ENCODE measurements at regions not wholly inside any gene's neighbourhood (a gene's known extent, or its start where the extent isn't known, plus 50 kb on each side); places are given as distances from the start of the nearest gene placed in this dataset.

DNA sequence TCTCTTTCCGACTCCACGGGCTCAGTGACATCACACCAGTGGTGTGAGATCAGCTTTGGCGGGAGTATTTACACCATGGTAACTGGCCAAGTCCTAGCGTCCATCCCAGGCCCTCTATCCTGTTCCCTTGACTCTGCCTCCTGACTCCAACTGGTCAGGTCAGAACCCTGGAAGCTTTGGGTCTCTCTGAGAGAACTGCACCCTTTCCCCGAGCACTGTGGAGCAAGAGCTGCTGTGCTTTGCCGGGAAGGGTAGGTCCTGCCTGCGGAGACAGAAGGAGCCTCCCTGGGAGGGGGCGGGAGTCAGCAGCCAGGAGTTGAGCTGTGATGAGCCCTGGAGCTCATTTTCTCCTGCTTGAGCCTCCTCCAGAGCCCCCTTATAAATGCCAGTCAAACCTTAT, 212.1 kb upstream of the TNRC6C start:
- no peak for DNase-seq (ENCODE audit: low read depth)

DNA sequence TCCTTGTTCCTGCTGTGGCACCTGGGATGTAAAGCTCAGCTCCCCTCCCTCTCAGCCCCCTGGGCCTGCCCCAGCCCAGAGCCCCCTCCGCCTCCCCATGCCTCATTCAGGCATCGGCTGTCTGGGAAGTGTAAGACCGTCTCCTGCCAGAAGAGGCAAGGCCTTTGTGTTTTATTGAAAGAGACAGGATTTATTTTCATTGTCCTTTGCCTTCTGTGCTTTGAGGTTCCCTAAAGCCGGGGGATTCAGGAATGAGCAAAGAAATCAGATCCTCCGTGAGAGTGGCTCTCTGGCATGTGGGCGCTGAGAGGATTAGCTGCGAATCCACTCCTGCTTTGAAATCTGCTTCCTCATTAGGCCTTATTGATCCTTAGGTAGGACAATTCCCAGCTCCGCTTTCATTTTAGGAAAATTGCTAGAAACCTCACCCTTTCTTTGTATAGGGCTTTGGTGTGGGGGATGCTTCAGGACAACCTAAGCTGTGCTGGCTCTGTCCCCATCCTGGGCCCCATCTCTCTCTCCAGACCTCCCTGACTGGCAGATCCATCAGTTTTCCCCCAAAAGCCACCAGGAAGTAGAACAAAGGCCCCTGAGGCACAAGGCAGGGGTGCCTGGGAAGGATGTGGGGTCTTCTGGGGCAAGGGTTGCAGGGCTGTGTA, 211.5 kb upstream of the TNRC6C start:
- no peak for DNase-seq (ENCODE audit: low read depth)

DNA sequence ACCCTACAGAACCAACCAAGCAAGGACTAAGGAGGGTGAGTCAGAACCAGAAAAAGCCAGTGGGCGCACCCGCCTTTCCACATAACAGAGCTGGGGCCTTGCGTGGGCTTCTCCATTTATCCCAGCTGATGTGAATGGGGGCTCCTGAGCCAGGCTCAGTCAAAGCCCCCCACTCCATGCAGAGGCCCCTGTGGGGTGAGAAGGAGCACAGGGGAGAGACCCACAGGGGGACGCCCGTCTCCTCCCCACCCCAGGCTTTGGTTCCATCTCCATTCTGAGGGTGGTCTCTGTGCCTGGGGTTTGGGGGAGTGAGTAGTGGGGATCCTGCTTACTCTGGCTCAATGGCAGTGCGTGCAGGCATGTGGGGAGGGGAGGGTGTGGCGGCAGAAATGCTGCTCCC, 210.1 kb upstream of the TNRC6C start:
- no peak for DNase-seq (ENCODE audit: low read depth)

DNA sequence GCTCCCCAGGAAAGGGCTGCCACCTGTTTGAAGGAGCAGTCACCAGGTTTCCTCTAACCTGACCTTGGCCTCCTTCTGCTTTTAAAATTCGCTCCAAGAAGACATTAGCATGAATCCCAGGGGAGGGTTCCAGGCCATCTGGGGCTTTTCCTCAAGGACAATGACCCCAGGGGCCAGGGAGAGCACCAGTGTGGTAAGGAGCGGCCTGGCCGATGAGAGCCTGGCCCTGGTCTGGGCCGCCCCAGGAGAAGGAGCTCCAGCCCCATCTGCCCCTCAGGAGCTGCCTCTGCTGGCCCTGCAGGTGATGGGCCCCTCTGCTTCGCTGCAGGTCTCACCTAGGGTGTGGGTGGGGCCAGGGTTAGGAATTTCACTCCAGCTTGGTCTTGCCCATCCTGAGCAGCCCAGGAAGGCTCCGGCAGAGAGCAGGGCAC, 209.2 kb upstream of the TNRC6C start:
- DNase-seq (ENCODE audit: low read depth): no peak

- DNase-seq (ENCODE audit: low read depth): no peak
These were observed 208.5 kb upstream of the TNRC6C start for GRCh38 chr17:77749989-77750388.

DNA sequence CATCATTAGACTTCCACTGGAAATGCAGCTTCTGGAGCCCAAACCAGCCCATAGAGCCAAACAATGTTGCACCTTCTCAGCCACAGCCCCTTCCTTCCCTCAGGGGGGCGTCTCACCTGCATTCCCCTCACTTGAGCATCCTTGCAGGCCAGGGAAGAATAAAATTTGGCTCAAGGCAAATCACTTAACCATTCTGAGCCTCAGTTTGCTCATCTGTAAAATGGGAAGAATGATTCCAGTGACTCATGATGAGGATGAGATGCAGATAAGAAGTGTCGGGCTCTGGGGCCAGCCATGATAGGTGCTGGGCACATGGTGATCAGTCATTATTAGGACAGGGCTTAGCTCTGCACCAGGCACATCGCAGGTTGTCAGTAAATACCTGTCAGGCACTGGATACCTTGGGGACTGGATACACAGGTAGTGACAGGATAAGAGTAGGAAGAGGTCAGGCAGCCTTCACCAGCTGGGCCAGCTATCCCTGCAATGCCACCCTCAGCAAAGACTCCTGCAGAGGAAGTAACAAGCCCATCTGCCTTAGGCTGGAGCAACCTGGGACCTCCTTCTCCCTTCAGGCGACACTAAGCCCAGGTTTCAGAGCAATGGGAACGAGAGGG, 208.0 kb upstream of the TNRC6C start:
- DNase-seq (ENCODE audit: low read depth): no peak

DNA sequence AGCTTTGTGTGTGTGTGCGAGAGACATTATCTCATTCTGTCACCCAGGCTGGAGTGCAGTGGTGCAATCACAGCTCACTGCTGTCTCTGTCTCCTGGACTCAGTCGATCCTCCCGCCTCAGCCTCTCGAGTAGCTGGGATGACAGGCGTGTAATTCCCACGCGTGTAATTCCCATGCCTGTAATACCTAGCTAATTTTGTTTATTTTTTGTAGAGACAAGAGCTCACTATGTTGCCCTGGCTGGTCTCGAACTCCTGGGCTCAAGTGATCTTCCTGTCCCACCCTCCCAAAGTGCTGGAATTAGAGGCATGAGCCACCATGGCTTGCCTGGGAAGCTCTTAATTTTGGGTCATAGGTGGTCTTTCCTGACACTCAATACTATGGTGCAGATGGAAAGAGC, 205.3 kb upstream of the TNRC6C start:
- no peak for DNase-seq (ENCODE audit: low read depth)

DNA sequence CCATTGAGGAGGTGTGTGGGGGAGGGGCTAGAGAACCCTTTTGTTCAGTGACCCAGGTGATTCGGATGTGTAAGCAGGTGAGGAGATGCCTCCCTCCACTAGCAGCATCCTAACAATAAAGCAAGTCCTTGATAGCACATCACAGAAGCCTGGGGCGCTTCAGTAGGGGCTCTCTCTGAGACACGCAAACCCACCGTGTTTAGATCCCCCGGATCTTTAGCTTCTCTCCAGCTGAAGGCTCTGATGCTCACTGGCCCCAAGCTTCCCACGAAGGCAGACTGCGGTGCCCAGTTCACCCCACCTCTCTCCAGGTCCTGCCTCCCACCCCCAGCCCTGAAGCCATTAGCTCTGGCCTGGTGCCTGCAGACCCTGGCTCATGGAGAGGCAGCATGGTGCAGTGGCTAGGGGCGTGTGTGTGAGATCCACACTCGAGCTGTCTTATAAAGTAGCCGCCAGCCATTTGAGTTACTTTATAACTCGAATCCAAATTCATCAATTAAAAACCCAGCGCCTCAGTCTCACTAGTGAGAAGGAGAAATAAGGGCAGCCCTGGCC, 204.7 kb upstream of the TNRC6C start:
- no peak for DNase-seq (ENCODE audit: low read depth)

DNA sequence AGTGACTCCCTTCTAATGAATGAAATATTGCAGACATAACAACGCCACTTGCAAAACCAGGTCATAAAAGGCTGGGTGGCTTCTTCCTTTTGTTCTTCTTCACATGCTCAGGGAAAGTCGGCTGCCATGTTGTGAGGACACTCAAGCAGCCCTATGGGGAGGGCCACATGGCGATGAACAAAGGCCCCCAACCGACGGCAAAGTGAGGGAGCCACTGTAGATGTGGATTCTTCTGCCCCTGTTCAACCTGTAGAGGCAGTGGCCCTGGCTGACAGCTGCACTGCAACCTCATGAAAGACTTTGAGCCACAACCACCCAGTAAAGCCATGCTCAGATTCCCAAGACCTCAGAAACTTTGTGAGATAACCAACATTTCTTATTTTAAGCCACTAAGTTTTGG, 203.5 kb upstream of the TNRC6C start:
- no peak for DNase-seq (ENCODE audit: low read depth)

DNA sequence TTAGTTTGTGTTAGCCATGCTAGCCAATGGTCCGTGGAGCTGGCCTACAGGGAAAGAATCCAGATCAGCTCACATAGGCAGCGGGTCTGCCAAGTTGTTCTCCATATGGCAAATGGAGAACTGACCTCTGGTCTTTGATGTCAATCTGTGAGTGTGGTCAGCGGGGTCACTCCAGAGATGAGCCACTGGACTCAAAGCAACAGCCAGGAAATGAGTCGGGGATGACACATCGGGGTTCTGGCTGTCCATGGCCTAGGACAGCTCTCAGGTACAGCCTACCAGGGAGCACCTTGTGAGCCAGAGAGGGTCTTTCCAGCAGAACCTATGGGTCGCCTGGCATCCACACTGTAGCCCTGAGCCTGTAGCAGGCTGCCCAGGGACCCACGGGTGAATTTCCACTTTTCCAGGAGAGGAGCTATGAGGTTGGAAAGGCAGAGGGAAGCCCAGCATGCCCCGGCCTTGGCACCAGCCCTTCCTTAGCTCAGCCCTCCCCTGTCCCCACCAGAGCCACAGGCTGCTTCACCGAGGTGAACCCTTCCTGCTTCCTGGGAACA, 203.0 kb upstream of the TNRC6C start:
- no peak for DNase-seq (ENCODE audit: low read depth)

- no peak for DNase-seq (ENCODE audit: low read depth)
These were observed 202.5 kb upstream of the TNRC6C start for GRCh38 chr17:77756028-77756427.

DNA sequence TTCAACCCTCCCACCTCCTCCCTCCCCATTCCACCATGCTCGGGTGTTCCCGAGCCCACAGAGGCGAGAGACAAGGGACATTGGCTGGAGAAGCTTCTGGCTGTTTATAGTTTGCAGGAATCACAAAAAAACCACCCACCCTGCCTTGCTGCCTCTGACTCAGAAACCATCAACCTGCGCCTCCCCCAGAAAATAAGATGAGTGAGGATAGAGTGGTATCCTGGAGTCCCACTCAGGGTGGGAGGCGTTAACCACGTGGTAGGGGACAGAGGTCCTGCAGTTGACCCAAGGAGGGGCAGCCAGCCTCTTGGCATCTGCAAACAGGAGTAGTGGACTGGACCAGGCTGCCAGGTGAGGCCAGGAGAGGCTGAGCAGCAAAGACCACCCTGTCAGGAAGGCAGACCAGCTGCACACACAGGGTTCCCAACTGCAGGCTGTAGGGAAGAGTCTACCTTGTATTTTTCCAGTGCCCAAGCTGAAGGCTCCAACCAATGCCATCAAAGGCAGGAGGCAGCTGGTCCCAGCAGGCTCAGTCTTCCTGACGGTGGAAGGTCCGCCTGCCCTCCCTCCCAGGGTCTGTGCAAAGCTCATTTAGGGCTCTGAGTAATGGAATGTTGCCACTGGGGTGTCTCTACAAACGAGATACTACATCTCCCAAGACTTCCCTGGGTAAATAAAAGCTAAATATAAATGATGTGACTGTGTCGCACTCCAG, 201.5 kb upstream of the TNRC6C start:
- no peak for DNase-seq (ENCODE audit: low read depth)

DNA sequence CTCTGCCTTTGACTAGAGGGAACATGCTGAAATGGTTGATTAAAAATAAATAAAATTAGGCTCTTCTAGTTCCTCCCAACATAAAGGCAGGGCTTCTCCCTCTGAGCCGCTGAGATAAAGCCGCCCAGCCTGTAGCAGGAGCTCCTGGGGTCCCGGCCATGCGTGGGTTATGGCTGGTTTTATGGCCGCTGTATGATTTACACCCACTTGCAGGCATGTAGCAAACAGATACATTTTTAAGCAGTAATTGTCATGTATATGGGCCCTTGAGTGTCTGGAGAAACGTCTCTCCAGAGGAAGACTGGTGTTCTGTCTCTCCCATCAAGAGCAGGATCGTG, 201.0 kb upstream of the TNRC6C start:
- no peak for DNase-seq (ENCODE audit: low read depth)

- DNase-seq (ENCODE audit: low read depth): no peak
These were observed 195.5 kb upstream of the TNRC6C start for GRCh38 chr17:77763023-77763422.

DNA sequence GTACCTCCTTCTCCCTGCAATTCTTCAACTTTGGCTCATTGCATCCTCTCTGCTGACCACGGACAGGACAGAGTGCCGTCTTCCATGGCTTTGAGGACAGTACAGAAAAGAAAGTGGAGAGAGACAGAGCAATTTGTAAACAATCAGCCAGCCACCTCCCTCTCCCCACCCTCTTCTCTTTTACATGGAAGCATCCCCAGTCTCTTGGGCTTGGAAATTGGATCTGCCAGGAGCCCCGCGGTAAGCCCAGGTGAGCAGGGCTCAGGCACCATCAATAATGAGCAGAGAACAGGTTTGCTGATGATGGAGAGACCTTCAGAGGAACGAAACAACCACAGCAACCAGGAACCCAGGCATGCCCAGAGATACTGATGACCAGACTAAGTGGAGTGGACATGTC, 194.9 kb upstream of the TNRC6C start:
- DNase-seq (ENCODE audit: low read depth): no peak

GRCh38 chr17:77765292-77765691, 193.2 kb upstream of the TNRC6C start:
- no peak for DNase-seq (ENCODE audit: low read depth)

DNA sequence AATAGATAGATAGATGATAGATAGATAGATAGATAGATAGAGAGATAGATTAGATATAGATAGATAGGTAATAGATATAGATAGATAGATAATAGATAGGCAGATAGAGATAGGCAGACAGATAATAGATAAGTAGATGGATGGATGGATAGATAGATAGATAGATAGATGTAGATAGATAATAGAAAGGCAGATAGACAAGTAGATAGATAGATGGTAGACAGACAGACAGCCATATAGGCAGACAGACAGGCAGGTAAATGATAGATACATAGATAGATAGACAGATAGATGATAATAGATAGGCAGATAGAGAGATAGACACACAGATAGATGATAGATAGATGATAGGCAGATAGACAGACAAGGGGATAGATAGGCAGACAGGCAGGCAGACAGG, 191.4 kb upstream of the TNRC6C start:
- no peak for DNase-seq (ENCODE audit: low read depth)

GRCh38 chr17:77768248-77768852, 190.2 kb upstream of the TNRC6C start:
- DNase-seq (ENCODE audit: low read depth): no peak

DNA sequence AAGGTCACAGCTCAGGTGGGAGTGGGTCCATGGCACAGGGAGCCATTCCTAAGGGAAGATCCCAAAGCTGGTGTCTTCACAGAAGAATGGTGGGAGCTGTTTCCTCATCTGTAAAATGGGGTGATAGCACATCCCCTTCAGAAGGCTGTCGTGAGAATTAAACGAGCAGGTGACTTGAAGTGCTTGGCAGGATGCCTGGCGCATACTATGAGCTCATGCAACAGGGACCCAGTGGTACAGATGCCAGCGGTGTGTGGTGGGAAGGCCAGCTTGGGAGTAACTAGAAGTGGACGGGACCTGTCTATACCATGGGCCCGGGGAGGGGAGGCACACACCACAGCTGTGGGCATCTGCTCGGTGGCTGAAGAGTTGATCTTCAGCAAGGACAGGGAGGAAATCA, 189.3 kb upstream of the TNRC6C start:
- DNase-seq (ENCODE audit: low read depth): no peak

DNA sequence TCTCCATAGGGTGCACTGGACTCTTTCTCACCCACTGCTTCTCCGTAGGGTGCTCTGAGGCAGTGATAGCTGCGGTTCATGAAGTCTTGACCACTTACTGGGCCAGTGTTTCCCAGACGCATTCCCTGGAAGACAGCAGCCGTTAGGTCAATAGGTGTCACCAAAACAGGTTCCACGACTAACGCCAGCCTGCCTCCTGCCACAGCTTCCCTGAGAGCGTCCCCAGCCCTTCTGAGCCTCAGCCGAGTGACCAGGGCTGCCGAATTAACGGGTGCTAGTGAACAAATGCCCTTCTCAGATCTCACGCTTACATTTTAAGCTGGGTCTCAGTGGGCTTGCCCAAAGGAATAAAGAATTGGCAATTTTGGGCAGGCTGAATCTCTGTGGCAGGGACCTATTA, 188.7 kb upstream of the TNRC6C start:
- DNase-seq (ENCODE audit: low read depth): no peak

- no peak for DNase-seq (ENCODE audit: low read depth)
These were observed 188.0 kb upstream of the TNRC6C start for GRCh38 chr17:77770331-77771105.

- no peak for DNase-seq (ENCODE audit: low read depth)
These were observed 187.4 kb upstream of the TNRC6C start for GRCh38 chr17:77771145-77771544.
